ENCODE measurements at regions not wholly inside any gene's neighbourhood (a gene's known extent, or its start where the extent isn't known, plus 50 kb on each side); places are given as distances from the start of the nearest gene placed in this dataset.
"Not testable (repeated sequence)": the region's sequence is repeated elsewhere in the genome, so short reads cannot be mapped to it uniquely, and the experiment has no call there.

GRCh38 chr20:36082315-36082915 is 72.1 kb upstream of the EPB41L1 start:
- DNase-seq = no peak

DNA sequence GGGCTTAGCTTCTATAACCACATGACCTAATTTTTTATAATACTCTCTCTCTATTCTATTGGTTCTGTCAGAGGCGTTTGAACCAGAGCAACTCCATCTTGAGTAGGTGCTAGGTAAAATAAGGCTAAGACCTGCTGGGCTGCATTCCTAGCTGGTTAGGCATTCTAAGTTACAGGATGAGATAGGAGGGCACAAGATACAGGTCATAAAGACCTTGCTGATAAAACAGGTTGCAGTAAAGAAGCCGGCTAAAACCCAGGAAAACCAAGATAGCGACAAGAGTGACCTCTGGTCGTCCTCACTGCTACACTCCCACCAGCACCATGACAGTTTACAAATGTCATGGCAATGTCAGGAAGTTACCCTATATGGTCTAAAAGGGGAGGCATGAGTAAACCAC is 71.3 kb upstream of the EPB41L1 start:
- DNase-seq = not testable (repeated sequence)

DNA sequence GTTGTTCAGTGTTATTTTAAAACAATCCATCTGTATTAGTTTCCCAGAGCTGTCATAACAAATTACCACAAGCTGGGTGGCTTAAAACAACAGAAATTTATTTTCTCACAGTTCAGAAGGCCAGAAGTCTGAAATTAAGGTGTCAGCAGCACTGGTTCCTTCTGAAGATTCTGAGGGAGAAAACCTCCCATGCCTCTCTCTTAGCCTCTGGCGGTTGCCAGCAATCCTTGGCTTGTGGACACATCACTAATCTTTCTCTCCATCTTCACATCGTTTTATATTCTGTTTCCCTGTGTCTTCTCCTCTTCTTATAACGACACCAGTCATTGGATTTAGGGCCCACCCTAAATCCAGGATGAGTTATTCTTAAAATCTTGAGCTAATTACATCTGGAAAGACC is 70.2 kb upstream of the EPB41L1 start:
- DNase-seq = no peak

- no peak for DNase-seq
These were observed 69.5 kb upstream of the EPB41L1 start for GRCh38 chr20:36084897-36085613.

DNA sequence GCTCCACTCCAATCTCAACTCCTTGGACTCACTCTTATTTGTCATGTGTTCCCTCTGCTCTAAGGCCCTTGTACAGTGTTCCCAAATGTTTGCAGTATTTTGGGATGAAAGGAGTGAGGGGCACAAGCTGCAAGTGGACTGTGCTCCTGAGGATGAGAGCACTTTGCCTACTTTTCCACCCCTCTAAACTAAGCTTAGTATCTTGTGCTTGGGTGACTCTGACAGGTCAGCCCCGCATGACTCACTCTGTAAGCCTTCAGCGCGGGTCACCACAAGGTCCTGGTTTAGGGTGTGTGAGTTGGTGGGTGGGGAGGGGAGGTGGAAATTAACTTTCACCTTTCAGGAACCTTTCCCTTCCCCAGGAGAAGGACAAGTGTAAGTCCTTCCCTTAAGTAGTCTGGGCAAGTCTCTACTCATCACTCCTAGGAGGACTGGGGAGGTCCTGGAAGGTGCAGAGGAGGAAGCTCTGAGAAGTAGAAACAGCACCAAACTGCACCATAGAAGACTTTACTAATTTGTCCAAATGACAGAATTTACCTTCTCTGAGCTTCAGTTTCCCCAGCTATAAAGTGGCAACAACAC is 68.8 kb upstream of the EPB41L1 start:
- no peak for DNase-seq

- DNase-seq = no peak
These were observed 67.8 kb upstream of the EPB41L1 start for GRCh38 chr20:36086767-36087166.

GRCh38 chr20:36090223-36090622 is 64.3 kb upstream of the EPB41L1 start:
- DNase-seq = no peak

DNA sequence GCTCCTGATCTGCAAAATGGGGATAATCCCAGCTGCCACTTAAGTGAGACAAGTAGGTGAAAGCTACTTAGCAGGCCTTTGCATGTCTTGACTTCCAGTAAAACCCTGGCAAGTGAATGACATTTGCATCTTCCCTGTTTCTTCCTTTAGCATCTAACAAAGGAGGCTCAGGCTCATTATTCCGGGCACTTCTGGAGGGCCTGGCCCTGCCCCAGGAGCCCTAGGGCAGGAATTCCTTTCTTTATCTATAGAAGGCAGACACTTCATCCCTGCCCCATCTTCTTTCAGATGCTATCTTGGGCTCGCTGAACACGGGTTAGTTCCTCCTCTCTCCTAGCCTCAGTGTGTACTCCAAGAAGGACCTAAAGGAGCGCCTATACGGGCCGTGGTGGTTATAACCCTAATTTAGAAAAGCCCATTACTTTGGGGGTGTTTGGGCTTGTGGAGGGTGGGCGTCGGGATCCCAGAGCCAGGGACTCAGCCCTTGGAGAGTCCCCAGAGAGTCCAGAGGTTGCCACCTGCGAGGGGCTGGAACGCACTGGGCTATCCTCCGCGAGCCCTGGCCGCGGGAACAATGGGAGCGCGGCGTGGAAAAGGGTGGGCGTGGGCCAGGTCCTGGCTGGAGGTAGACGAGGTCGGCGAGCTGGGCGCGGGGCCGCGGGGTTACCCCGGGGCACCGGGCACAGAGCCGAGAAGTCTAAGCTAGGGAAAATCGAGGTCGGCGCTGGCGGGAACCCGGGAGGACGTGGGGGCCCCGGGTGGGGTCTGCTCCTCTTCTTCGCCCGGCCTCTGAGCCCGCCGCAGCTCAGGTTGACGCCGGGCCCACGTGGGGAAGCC is 62.8 kb upstream of the EPB41L1 start:
- DNase-seq = peak; percentile 74

DNA sequence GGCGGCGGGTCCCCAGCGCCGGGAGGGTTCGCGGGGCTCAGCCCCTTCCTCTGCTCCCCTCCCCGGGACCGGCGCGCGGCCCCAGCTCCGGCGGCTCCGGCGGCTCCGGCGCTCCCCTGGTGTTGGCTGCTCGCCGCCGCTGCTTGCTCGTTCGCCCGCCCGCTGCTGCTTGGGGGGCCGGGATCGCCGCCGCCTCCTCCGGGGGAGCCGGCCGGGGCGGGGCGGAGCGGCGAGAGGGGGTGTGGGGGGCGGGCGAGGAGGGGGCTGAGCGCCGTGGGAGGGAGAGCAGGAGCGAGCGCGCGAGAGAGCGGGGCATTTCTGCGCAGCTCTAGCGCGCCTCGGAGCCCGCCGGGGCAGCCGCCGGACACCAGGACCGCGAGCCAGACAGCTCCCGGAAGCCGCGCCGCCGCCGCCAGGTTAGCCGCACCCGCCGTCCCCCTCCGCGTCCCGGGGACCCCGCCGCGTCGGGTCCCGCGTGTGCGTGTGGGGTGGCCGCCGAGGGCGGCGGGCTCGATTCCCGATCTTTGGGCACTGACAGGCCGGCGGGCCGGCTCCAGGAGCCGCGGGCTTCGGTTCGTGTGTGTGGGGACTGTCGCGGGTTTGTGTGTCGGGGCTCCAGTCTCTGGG is 62.0 kb upstream of the EPB41L1 start:
- no peak for DNase-seq

- peak; percentile 80 for DNase-seq
These were observed 61.3 kb upstream of the EPB41L1 start for GRCh38 chr20:36093025-36093803.

DNA sequence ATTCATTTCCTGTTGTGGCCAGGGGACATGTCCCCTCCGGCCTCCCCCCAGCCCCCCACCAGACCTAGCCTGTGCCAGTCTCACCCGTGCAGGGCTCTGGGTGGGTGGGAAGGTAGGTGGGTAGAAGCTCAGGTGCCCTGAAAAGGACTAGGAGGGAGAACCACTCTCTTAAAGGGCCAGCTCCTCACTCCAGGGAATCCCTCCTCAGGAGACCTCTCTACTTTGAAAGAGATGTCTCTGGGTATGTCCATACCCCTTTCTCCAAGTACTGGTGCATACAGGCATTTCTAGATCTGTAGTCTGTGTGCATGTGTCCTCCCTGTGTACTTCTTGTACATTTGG is 60.8 kb upstream of the EPB41L1 start:
- no peak for DNase-seq

- peak; percentile 23 for DNase-seq
These were observed 60.0 kb upstream of the EPB41L1 start for GRCh38 chr20:36094497-36094896.

GRCh38 chr20:36096435-36096834 is 58.1 kb upstream of the EPB41L1 start:
- no peak for DNase-seq

DNA sequence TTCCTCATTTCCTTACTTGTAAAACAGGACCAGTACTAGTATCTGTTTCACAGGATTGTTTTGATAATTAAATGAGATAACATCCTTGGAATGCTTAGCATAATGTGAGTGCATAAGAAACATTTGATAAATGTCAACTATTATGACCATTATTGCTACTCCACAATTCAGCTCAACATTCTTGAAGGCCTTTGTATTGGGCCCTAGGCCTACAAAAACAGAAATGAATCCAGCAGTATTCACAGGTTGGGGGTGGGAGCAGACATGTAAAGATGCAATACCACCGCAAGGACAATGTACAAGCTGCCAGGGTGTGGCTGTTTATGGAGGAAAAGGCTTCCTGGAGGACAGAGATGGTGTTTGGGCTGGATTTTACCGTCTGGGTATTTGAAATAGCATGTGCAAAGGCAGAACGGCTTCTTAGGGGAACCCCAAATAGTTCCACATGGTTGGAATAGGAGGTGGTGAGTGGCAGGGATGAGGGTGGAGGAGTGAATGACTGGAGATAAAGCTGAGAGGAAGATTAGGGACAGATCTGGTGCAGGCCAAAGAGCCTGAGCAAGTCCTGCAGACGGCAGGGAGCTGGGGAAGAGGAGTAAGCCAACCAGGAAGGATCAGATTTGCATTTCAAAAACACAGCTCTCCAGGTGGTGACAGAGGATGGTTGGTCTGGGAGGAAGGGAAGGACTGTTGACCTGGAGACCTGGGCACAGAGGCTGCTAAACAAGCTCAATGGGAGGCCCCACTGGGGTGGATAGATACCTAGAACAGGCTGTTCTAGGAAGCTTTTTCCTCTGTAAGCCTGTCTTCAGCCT is 57.0 kb upstream of the EPB41L1 start:
- DNase-seq = no peak

GRCh38 chr20:36098364-36098763 is 56.2 kb upstream of the EPB41L1 start:
- DNase-seq = no peak

GRCh38 chr20:36099106-36099505 is 55.4 kb upstream of the EPB41L1 start:
- no peak for DNase-seq

DNA sequence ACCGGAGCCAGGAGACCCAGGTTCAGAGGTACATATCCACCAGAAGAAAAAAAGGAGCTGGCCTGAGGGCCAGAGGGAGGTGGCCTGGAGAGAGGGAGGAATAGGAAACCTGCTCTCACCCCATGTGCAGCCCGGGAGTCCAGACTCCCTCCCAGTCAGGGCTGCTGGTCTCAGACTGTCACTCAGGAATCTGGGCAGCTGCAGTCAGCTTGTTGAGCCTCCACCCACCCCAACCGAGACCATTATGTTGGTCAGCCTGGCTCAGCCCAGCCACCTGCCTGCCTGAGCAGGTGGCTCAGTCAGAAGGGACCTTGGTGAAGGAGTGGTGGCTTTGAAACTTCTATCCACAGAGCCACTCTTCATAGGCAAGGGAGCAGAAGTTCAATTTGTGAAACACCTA is 53.3 kb upstream of the EPB41L1 start:
- no peak for DNase-seq

- no peak for DNase-seq
These were observed 52.2 kb upstream of the EPB41L1 start for GRCh38 chr20:36102306-36102705.

DNA sequence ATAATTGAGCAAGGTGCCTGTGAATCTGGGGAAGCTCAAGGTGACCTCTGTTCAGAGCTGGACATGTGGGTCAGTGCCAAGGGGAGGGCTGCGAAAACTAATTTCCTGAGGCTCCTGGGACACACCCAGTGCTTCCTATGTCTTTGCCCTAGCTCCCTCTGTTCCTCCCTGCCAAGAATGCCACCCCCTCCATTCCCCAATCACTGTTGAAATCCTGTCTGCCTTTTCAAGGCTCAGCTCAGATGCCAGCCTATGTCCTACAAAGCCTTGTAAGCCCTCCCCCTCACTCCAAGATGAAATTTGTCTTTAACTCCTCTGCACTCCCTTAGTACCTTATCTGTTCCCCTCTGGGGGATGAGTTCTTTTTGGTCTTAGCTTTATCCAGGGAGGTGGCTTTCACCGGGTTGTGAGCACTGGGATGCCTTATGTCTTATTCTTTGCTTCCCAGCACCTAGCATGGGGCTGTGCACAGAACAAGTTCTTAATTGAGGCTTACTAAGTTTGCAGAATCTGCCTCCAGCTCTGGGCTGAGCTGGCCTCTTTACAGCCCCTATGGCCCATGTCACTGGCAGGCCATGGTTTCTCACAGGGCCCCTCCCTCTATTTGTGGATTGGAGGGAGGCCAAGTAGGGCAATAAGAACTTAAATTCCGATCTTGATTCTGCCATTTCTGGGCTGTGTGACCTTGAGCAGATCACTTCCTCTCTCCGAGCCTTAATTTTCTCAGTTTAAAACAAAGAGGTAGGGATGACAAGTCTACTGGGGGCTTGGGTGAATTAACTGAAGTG is 51.5 kb upstream of the EPB41L1 start:
- DNase-seq = no peak

DNA sequence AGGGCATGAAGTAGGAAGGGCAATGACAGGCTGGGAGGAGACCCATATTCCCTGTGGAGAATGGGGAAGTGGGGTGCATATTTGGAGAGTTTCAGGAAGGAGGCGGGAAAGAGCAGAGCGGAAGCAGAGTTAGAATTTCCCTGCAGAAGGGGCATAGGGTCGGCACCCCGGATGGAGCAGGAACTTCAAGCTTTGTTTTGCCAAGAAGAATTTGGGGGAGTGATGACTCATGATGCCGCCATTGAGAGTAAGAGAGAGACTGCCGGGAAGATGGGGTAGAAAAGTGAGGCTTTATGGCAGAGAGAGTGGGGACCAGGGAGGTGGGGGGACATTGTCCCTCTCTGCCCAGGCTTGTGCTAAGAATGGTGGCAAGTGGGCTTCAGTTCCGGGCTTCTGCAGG is 50.3 kb upstream of the EPB41L1 start:
- no peak for DNase-seq

Measured in retina (tissue), 1 donor.